ENCODE measurements at regions not wholly inside any gene's neighbourhood (a gene's known extent, or its start where the extent isn't known, plus 50 kb on each side); places are given as distances from the start of the nearest gene placed in this dataset.
A peak's percentile ranks its signal among the peaks of the same experiment; 100 is the strongest.
"Not testable (repeated sequence)": the region's sequence is repeated elsewhere in the genome, so short reads cannot be mapped to it uniquely, and the experiment has no call there.

GRCh38 chr3:102036472-102036871, 187.2 kb downstream of the NFKBIZ start:
- no peak for DNase-seq (ENCODE audit: low spot score)

DNA sequence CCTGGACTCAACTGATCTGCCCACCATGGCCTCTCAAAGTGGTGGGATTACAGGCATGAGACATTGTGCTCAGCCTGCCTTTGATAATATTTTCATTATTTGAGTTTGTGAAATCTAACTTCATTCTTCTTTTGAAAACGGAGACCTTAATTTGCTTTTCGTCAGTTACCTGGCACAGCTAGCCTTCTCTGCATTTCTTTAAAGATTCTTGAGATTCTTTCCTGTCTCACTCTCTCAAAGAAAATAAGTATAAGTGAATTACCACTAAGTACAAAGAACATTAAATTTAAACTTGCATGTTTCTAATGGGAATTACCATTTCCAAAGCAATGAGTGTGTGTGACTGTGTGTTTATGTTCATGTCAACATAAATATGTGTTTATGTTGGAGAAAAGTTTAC, 187.9 kb downstream of the NFKBIZ start:
- no peak for DNase-seq (ENCODE audit: low spot score)

- no peak for DNase-seq (ENCODE audit: low spot score)
Measured at GRCh38 chr3:102037791-102038190, 188.5 kb downstream of the NFKBIZ start.

GRCh38 chr3:102038477-102039142, 189.3 kb downstream of the NFKBIZ start:
- DNase-seq (ENCODE audit: low spot score) = peak; percentile 48

DNA sequence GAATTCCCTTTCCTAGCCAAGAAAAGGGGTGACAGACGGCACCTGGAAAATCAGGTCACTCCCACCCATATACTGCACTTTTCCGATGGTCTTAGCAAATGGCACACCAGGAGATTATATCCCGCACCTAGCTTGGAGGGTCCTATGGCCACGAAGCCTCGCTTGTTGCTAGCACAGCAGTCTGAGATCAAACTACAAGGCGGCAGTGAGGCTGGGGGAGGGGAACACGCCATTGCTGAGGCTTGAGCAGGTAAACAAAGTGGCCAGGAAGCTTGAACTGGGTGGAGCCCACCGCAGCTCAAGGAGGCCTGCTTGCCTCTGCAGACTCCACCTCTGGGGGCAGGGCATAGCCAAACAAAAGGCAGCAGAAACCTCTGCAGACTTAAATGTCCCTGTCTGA, 190.8 kb downstream of the NFKBIZ start:
- not testable (repeated sequence) for DNase-seq (ENCODE audit: low spot score)

DNA sequence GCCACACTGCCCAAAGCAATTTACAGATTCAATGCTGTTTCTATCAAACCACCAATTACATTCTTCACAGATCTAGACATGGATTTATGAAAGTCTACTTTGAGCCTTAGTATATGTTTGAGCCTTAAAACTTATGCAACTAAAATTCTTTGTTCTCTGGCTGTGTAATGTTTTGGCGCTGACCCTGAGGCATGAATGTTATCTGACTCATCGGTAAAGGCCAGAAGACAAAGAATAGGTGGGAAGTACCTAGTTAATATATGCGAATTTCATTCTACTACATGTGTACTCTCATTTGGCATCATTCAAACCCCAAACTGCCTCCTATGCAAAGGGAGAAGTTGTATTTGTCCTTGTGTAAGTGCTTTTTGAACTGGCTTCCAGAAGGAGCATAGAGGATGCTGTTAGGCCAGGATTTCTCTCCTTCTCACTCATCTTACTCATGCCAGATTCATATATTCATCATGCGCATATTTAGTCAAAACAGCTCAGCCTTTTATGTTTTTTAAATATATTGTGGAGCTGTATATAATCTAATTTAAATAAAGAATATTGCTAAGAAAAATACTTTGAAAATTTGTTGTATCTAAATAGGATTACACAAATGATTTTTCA, 204.2 kb downstream of the NFKBIZ start:
- DNase-seq (ENCODE audit: low spot score) = no peak

GRCh38 chr3:102054543-102055080, 205.3 kb downstream of the NFKBIZ start:
- no peak for DNase-seq (ENCODE audit: low spot score)

DNA sequence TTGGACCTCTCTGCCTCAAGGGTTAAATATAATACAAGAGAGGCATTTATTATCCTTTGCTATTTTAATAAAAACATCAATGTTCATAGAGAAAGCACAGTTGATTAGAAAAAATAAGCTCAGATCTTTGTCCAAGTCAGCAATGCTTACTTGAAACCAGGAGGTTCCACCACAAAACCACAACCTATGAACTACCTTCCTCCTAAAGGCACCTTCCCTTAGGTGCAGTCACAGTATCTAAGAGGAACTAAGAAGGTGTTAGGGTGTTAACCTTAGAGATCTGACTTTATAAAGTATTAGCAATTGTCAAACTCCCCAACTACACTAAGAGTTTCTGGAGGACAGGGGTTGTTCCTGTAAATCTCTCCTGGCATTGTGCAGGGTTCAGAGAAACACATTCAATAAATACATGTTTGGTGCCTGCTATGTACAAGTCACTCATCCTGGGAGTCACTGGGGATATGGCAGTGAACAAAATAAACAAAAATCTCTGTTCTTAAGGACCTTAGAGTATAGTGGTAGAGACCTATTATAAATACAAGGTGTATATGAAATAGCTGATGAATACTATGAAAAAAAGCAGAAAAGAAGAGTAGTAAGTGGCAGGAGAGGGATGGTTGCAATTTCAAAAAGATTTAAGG, 208.6 kb downstream of the NFKBIZ start:
- DNase-seq (ENCODE audit: low spot score) = no peak

GRCh38 chr3:102059145-102059943, 210.0 kb downstream of the NFKBIZ start:
- no peak for DNase-seq (ENCODE audit: low spot score)

DNA sequence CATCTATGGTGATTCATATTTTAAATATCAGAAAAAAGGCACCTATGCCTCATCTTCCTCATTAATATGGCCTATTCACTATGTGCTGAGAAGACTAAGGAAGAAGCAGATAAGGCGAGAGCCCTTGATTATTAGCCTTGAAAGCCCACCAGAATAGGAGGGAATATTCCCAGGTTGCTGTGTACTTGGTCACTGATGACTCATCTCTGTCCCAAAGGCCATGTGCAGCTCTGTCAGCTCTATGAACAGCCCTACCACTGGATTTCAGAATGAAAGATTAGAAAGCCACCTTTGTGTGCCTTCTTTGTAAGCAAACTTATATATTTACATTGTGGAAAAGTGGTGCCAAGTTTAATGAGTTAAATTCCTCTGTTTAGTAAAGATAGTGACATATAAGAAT, 211.5 kb downstream of the NFKBIZ start:
- DNase-seq (ENCODE audit: low spot score) = no peak

GRCh38 chr3:102063572-102063971, 214.3 kb downstream of the NFKBIZ start:
- no peak for DNase-seq (ENCODE audit: low spot score)

- no peak for DNase-seq (ENCODE audit: low spot score)
Measured at GRCh38 chr3:102066470-102066869, 217.2 kb downstream of the NFKBIZ start.

- DNase-seq (ENCODE audit: low spot score) = no peak
Measured at GRCh38 chr3:102068327-102068726, 219.0 kb downstream of the NFKBIZ start.

DNA sequence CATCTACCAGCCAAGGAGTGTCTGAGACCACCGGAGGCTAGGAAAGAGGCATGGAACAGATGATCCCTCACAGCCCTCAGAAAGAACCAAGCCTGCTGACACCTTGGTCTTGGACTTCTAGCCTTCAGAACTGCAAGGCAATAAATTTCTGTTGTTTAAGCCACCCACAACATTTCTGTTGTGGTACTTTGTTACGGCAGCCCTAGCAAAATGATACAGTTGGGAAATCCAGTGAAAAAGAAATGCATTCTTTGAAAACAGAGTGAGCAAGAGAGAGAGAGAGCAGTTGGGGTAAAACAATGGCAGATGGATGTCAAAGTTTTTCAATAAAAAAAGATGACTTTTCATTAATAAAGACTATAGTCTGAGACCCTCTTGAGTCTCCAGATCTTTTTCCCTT, 219.4 kb downstream of the NFKBIZ start:
- no peak for DNase-seq (ENCODE audit: low spot score)

GRCh38 chr3:102069211-102069662, 219.9 kb downstream of the NFKBIZ start:
- DNase-seq (ENCODE audit: low spot score) = no peak

DNA sequence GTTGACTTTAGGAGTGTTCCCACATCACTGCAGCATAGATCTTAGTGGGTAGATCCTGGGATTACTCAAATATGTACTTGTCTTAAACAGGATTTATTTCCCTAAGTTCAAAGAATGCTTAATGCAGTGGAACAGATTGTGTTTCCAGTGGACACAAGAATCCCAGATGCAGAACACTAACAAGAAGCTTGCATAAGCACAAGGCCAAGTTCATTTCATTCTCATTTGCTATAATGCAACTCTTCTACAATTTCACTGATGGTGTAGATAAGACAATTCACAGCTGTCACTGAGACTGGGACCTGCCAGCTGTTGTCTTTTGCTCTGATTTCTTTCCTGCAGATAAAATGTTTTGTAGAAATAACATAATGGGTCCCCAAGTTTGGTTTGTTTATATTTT, 225.6 kb downstream of the NFKBIZ start:
- no peak for DNase-seq (ENCODE audit: low spot score)

DNA sequence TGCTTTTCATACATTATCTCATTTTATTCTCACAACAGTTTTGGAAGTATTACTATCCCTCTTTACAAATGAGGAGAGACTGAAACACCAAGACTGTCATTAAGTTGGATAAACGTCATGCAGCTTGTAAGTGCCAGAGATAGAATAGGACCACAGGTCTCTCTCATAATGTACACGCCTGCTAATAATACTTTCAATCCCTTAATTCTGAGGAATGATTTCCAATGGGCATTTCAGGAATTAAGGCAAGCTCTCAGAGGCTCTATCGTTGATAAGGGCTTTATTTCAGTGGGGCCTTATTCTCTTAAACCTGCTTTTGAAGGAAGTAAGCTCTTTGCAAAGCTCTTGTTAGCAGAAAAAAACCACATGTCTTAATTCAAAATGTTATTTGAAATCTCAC, 229.1 kb downstream of the NFKBIZ start:
- DNase-seq (ENCODE audit: low spot score) = no peak

DNA sequence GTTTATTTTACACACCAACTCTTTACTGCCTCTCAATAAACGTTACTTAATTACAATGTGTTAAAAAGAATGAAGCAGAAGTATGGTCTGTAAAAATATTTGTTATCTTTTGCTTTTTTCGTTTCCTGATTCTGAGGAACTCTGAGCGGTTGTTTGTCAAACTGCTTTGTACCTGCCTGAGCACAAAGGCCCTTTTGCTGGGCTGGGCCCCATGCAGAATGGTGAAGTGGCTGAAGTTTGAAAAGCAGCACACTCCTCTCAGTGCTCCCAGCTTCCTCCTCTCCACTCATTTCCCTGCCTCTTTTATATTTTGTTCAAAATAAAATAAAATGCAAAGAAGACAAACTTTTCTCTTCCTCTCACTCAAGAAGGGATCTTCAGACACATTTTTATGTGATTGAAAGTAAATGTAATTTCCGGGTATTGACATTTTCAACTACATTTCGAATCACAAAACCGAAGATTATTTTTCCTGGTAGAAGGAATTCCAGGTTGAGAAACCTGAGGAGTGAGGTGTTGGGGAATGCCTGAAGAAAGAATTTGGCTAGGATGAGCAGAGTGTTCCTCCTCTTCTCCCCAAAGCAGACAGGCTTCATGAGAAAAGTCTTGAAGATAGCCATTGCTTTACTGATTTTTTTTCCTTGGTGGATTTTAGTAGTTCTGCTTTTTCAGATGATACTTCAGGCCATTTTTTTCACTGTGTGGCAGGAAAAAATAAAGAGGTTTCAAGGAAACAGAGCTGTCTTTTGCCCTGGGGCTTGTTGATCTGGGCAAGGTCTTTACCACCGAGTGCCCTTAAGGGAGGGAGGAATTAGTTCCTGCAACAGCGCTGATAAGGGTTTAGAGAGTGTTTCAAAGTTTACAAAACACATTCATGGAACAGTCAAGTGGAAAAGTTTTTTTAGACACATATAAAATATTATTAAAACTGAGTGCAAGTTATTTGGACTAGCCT, 229.8 kb downstream of the NFKBIZ start:
- no peak for DNase-seq (ENCODE audit: low spot score)

DNA sequence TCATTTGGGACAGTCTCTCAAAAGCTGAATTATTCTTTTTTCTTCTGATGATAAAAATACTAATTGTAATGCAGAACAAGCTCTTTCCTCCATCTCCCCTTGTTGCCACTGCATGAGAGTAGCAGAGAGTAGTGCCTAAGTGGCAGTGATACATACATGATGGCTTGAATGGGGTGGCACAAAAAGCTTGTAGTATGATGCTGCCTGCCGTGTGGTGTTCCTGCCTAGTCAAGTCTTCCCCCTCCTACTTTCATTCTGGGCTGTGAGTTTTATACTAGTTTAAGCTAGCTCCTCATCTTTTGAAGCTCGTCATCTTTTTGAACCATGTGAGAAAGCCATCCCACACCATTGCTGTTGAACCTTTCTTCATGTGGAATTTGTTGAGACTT, 230.5 kb downstream of the NFKBIZ start:
- no peak for DNase-seq (ENCODE audit: low spot score)

DNA sequence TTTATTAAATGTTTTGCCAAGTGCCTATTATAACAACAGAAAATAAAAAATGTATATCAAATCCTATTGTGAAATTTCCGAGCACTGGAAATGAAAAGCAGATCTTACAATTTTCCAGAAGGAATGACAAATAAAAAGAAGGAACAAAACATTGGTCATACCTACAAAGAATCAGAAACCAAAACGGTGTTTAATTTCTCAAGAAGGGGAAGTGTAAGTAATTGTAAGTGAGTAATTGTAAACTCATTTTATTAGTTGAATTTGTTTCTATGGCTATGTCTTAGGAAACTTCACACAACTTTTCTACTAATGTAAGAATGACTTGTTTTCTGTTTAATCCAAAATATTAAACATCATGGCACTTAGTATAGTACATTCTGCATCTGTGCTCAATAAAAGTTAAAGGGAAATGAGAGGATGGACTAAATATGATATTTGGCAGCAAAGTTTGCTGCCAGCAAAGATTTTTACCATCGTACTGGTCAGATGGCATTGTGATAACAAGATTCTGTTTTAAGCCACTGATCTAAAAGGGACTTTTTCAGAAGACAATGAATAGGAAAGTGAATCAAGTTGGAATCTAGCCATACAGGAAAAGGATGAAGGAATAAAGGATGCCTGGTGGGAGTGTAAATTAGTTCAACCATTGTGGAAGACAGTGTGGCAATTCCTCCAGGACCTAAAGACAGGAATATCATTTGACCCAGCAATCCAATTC, 232.4 kb downstream of the NFKBIZ start:
- no peak for DNase-seq (ENCODE audit: low spot score)

GRCh38 chr3:102083473-102083872, 234.2 kb downstream of the NFKBIZ start:
- DNase-seq (ENCODE audit: low spot score) = no peak
